ENCODE measurements at regions not wholly inside any gene's neighbourhood (a gene's known extent, or its start where the extent isn't known, plus 50 kb on each side); places are given as distances from the start of the nearest gene placed in this dataset.

DNA sequence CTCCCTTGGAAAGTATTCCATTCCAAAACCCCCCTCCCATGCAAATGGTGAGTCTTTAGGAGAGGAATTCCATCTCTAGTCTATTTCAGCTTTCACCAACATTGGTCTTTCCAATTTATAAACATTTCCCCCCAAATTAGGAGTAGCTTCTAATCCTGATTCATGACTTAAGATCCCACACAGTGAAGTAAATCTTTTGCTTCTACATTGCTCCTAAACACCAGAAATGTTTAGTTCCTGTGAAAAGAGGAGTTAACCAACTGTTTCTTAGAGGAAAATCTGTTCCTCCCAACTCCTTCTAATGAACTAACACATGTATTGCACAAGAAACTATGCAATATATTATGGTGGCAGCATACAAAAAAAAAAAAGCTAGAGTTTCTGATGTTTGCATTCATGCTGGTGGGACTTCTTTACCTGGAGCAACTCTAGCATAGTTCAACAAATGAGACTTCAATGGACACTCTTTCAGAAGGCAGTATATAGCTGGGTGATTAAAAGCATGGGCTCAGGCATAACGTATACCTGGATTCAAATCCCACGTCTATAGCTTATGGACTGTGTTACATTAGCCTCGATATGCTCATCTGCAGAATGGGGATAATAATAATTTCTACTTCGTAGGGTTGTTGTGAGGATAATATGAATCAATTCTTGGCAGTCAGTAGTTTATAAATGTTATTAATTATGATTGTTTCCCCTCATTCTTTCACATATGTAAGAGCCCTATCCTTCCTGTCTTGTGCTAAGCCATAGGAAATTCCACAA lies 131.6 kb upstream of the TMEM164 start:
- intact Hi-C loops (cut with DNase I), result no loop called here
- Histone ChIP-seq H3K4me1 (ENCODE audit: control insufficient read depth in 2 of 3, insufficient read depth in 2 of 3, low read depth in 1 of 3, low read length in 3 of 3) (no peaks in the 10 kb centered on the region), H3K9ac (ENCODE audit: low read length in 3 of 3) (no peak overlapping the region), H3K36me3 (ENCODE audit: control insufficient read depth in 2 of 3, insufficient read depth in 3 of 3, low read length in 3 of 3) (no peaks in the 10 kb centered on the region), H3K9me3 (ENCODE audit: control insufficient read depth in 2 of 3, insufficient read depth in 1 of 3, low read length in 3 of 3) (no peaks in the 10 kb centered on the region), H3K27ac (ENCODE audit: low read depth in 2 of 2, low read length in 2 of 2) (no peak overlapping the region), H3K4me3 (ENCODE audit: low read length in 3 of 3) (no peak overlapping the region), H3K27me3 (ENCODE audit: control insufficient read depth, insufficient read depth, low read length) (no peaks in the 10 kb centered on the region)
- DNase-seq (no peak), FAIRE-seq (no peak)
- TF ChIP-seq, protein P1, sequence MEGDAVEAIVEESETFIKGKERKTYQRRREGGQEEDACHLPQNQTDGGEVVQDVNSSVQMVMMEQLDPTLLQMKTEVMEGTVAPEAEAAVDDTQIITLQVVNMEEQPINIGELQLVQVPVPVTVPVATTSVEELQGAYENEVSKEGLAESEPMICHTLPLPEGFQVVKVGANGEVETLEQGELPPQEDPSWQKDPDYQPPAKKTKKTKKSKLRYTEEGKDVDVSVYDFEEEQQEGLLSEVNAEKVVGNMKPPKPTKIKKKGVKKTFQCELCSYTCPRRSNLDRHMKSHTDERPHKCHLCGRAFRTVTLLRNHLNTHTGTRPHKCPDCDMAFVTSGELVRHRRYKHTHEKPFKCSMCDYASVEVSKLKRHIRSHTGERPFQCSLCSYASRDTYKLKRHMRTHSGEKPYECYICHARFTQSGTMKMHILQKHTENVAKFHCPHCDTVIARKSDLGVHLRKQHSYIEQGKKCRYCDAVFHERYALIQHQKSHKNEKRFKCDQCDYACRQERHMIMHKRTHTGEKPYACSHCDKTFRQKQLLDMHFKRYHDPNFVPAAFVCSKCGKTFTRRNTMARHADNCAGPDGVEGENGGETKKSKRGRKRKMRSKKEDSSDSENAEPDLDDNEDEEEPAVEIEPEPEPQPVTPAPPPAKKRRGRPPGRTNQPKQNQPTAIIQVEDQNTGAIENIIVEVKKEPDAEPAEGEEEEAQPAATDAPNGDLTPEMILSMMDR (IDR thresholded peaks at IDR 0.05; ENCODE audit: borderline replicate concordance, extremely low read depth, insufficient read depth), result no peak

GRCh38 chrX:109872021-109872732 lies 130.7 kb upstream of the TMEM164 start:
- FAIRE-seq (no peak), DNase-seq (no peak)
- H3K9me3 ChIP-seq (ENCODE audit: control insufficient read depth in 2 of 3, insufficient read depth in 1 of 3, low read length in 3 of 3), result no peaks in the 10 kb centered on the region
- no peak overlapping the region for H3K9ac ChIP-seq (ENCODE audit: low read length in 3 of 3)
- no peaks in the 10 kb centered on the region for H3K36me3 ChIP-seq (ENCODE audit: control insufficient read depth in 2 of 3, insufficient read depth in 3 of 3, low read length in 3 of 3)
- no peak overlapping the region for H3K4me3 ChIP-seq (ENCODE audit: low read length in 3 of 3)
- TF ChIP-seq, protein P1 (IDR thresholded peaks at IDR 0.05; ENCODE audit: borderline replicate concordance, extremely low read depth, insufficient read depth), result no peak
- intact Hi-C loops (cut with DNase I), result no loop called here
- H3K27ac ChIP-seq (ENCODE audit: low read depth in 2 of 2, low read length in 2 of 2), result no peak overlapping the region
- H3K27me3 ChIP-seq (ENCODE audit: control insufficient read depth, insufficient read depth, low read length), result peaks cover 2% of the 10 kb centered on the region
- H3K4me1 ChIP-seq (ENCODE audit: control insufficient read depth in 2 of 3, insufficient read depth in 2 of 3, low read depth in 1 of 3, low read length in 3 of 3), result no peaks in the 10 kb centered on the region

- intact Hi-C loops (cut with DNase I), result no loop called here
- no peak overlapping the region for H3K27ac ChIP-seq (ENCODE audit: low read depth in 2 of 2, low read length in 2 of 2)
Observed at GRCh38 chrX:109873574-109873973, 129.3 kb upstream of the TMEM164 start.

More at GRCh38 chrX:109873574-109873973, 129.3 kb upstream of the TMEM164 start:
- H3K4me3 ChIP-seq (ENCODE audit: low read length in 3 of 3), result no peak overlapping the region
- H3K9ac ChIP-seq (ENCODE audit: low read length in 3 of 3), result no peak overlapping the region
- H3K4me1 ChIP-seq (ENCODE audit: control insufficient read depth in 2 of 3, insufficient read depth in 2 of 3, low read depth in 1 of 3, low read length in 3 of 3), result no peaks in the 10 kb centered on the region
- FAIRE-seq (no peak), DNase-seq (no peak)
- no peaks in the 10 kb centered on the region for H3K36me3 ChIP-seq (ENCODE audit: control insufficient read depth in 2 of 3, insufficient read depth in 3 of 3, low read length in 3 of 3)
- TF ChIP-seq, protein P1 (IDR thresholded peaks at IDR 0.05; ENCODE audit: borderline replicate concordance, extremely low read depth, insufficient read depth), result no peak
- peaks cover 2% of the 10 kb centered on the region for H3K27me3 ChIP-seq (ENCODE audit: control insufficient read depth, insufficient read depth, low read length)
- no peaks in the 10 kb centered on the region for H3K9me3 ChIP-seq (ENCODE audit: control insufficient read depth in 2 of 3, insufficient read depth in 1 of 3, low read length in 3 of 3)
